ENCODE measurements at regions not wholly inside any gene's neighbourhood (a gene's known extent, or its start where the extent isn't known, plus 50 kb on each side); places are given as distances from the start of the nearest gene placed in this dataset.

GRCh38 chr2:235358981-235359471 is 134.8 kb upstream of the AGAP1 start:
- TF ChIP-seq, protein P1, sequence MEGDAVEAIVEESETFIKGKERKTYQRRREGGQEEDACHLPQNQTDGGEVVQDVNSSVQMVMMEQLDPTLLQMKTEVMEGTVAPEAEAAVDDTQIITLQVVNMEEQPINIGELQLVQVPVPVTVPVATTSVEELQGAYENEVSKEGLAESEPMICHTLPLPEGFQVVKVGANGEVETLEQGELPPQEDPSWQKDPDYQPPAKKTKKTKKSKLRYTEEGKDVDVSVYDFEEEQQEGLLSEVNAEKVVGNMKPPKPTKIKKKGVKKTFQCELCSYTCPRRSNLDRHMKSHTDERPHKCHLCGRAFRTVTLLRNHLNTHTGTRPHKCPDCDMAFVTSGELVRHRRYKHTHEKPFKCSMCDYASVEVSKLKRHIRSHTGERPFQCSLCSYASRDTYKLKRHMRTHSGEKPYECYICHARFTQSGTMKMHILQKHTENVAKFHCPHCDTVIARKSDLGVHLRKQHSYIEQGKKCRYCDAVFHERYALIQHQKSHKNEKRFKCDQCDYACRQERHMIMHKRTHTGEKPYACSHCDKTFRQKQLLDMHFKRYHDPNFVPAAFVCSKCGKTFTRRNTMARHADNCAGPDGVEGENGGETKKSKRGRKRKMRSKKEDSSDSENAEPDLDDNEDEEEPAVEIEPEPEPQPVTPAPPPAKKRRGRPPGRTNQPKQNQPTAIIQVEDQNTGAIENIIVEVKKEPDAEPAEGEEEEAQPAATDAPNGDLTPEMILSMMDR (conservative IDR thresholded peaks at IDR 0.05; ENCODE audit: low read length) = no peak
- DNase-seq (ENCODE audit: low read depth) = peak; percentile 17
- no peak overlapping the region for H3K4me3 ChIP-seq (ENCODE audit: low read length)

DNA sequence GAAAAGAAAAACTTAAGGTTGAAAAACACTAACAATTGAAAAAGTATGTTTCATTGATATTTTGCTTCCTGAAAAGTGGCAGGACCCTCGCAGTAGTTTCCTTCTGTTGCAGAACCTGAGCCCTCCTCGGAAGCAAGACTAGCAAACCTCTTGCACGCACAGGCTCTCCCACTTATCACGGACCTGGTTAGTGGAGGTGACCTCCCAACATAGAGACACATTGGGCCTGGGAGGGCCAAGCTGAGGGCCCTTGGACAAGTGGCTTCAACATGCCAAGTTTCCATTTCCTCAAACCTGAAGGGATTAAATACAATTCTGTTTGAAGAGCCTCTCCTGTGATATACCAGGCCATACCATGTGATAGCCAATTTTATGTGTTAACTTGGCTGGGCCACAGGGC is 133.4 kb upstream of the AGAP1 start:
- TF ChIP-seq, protein P1 (conservative IDR thresholded peaks at IDR 0.05; ENCODE audit: low read length) = no peak
- DNase-seq (ENCODE audit: low read depth) = no peak
- no peak overlapping the region for H3K4me3 ChIP-seq (ENCODE audit: low read length)

- no peak for DNase-seq (ENCODE audit: low read depth)
- TF ChIP-seq, protein P1 (conservative IDR thresholded peaks at IDR 0.05; ENCODE audit: low read length) = no peak
- H3K4me3 ChIP-seq (ENCODE audit: low read length) = no peak overlapping the region
Measured at GRCh38 chr2:235365743-235366142, 128.1 kb upstream of the AGAP1 start.

GRCh38 chr2:235366390-235366789 is 127.5 kb upstream of the AGAP1 start:
- no peak for DNase-seq (ENCODE audit: low read depth)
- no peak overlapping the region for H3K4me3 ChIP-seq (ENCODE audit: low read length)
- TF ChIP-seq, protein P1 (conservative IDR thresholded peaks at IDR 0.05; ENCODE audit: low read length) = no peak

DNA sequence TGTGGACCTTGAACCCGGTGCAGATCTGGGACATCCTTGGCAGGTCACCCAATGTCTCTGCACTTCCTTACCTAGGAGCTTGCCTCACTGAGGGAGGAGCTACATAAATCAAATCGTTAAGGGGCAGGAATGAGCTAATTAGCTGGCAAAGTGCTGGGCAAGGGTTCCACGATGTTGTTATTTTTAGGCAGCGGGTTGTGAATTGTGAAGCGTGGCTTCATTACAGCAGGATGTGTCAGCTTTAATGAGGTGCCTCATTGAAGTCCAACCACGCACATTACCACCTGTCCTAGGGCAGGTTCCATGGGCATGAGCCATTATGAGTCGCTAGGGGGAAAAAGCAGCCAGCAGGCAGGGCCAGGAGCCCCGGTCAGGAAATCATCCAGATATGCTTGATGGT is 127.0 kb upstream of the AGAP1 start:
- no peak for DNase-seq (ENCODE audit: low read depth)
- no peak overlapping the region for H3K4me3 ChIP-seq (ENCODE audit: low read length)
- TF ChIP-seq, protein P1 (conservative IDR thresholded peaks at IDR 0.05; ENCODE audit: low read length) = no peak

GRCh38 chr2:235371018-235371417 is 122.8 kb upstream of the AGAP1 start:
- no peak for DNase-seq (ENCODE audit: low read depth)
- TF ChIP-seq, protein P1 (conservative IDR thresholded peaks at IDR 0.05; ENCODE audit: low read length) = no peak
- no peak overlapping the region for H3K4me3 ChIP-seq (ENCODE audit: low read length)

GRCh38 chr2:235373171-235373570 is 120.7 kb upstream of the AGAP1 start:
- TF ChIP-seq, protein P1 (conservative IDR thresholded peaks at IDR 0.05; ENCODE audit: low read length) = no peak
- no peak for DNase-seq (ENCODE audit: low read depth)

More at GRCh38 chr2:235373171-235373570, 120.7 kb upstream of the AGAP1 start:
- H3K4me3 ChIP-seq (ENCODE audit: low read length) = no peak overlapping the region

Measured in AG10803 (cell line).